Endothelial cell (in vitro differentiated cells): ENCODE measurements at regions not wholly inside any gene's neighbourhood (a gene's known extent, or its start where the extent isn't known, plus 50 kb on each side); places are given as distances from the start of the nearest gene placed in this dataset.
A peak's percentile ranks its signal among the peaks of the same experiment; 100 is the strongest.

Source experiments
- DNase-seq: peaks from one replicate; pipeline ENCODE4 v3.0.0; 2021; ENCODE audit warnings: low spot score
- H3K27ac Mint-ChIP-seq: one replicate; pipeline ENCODE4 v1.8.0; 2021; ENCODE audit warnings: mixed read lengths, inconsistent platforms; ENCODE audit not compliant: unreplicated experiment
- H3K27me3 Mint-ChIP-seq: one replicate; pipeline ENCODE4 v1.8.0; 2021; ENCODE audit warnings: mild to moderate bottlenecking, moderate library complexity, mixed read lengths, inconsistent platforms; ENCODE audit not compliant: unreplicated experiment
- H3K36me3 Mint-ChIP-seq: one replicate; pipeline ENCODE4 v1.8.0; 2021; ENCODE audit warnings: mild to moderate bottlenecking, low read depth, mixed read lengths, inconsistent platforms; ENCODE audit not compliant: unreplicated experiment
- H3K4me1 Mint-ChIP-seq: one replicate; pipeline ENCODE4 v1.8.0; 2021; ENCODE audit warnings: mild to moderate bottlenecking, mixed read lengths, inconsistent platforms; ENCODE audit not compliant: unreplicated experiment
- H3K4me3 Mint-ChIP-seq: one replicate; pipeline ENCODE4 v1.8.0; 2021; ENCODE audit warnings: mild to moderate bottlenecking, mixed read lengths, inconsistent platforms; ENCODE audit not compliant: unreplicated experiment
- H3K9me3 Mint-ChIP-seq: one replicate; pipeline ENCODE4 v1.8.0; 2021; ENCODE audit warnings: mixed read lengths, inconsistent platforms; ENCODE audit not compliant: unreplicated experiment
- CTCF ChIP-seq: fragments of 200-600 bp; sonication (generic); IDR thresholded peaks from one replicate; pipeline ENCODE4 v1.5.0; 2021; ENCODE audit warnings: antibody characterized with exemption; ENCODE audit not compliant: unreplicated experiment

DNA sequence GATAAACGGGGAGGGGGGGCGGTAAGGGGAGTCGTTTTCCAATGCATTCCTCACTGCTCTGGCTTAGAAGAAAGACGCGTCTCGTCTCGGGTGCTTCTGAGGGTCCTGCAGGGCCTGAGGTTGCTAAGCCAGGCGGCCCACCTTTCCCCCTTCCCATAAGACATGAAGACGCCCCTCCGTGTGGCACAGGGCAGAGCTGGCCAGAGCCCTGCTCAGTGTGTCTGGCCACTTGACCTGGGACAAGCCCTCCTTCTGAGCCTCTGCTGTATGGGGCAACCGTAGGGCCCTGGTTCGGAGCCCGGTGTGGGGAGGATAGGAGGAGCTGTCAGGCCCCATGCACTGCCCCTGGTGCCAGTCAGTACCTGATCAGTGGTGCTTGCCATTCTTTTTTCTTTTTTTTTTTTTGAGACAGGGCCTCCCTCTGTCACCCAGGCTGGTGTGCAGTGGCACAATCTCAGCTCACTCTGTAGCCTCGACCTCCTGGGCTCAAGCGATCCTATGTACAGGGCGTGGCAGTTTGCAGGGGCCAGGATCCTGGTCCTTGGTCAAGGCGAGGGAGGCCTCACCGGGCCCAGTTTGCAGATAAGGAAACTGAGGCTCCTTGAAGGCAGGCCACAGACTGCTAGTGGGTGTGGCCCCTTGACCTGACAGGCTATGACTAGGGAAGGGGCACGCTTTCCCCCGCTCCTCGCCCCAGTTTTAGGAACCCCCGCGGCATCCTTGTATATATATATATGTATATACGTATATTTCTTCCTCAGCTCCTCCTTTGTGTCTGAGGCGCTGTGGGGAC, 172.3 kb upstream of the IER5L start:
- H3K4me1 Mint-ChIP-seq = peaks cover 5% of the 10 kb centered on the region
- H3K27ac Mint-ChIP-seq = no peak overlapping the region
- DNase-seq = no peak
- peaks cover 5% of the 10 kb centered on the region for H3K27me3 Mint-ChIP-seq
- no peak for TF ChIP-seq CTCF
- H3K36me3 Mint-ChIP-seq = peaks cover 3% of the 10 kb centered on the region
- no peaks in the 10 kb centered on the region for H3K9me3 Mint-ChIP-seq
- H3K4me3 Mint-ChIP-seq = no peak overlapping the region

GRCh38 chr9:129349665-129349947, 171.5 kb upstream of the IER5L start:
- no peak overlapping the region for H3K4me3 Mint-ChIP-seq
- H3K27ac Mint-ChIP-seq = no peak overlapping the region
- peaks cover 5% of the 10 kb centered on the region for H3K4me1 Mint-ChIP-seq

GRCh38 chr9:129348890-129349664, 171.0 kb upstream of the IER5L start:
- H3K4me1 Mint-ChIP-seq = peaks cover 5% of the 10 kb centered on the region
- no peak overlapping the region for H3K4me3 Mint-ChIP-seq
- peaks cover 5% of the 10 kb centered on the region for H3K27me3 Mint-ChIP-seq
- no peak for DNase-seq
- peaks cover 3% of the 10 kb centered on the region for H3K36me3 Mint-ChIP-seq
- no peak for TF ChIP-seq CTCF
- peak overlapping the region; percentile 23 for H3K27ac Mint-ChIP-seq
- H3K9me3 Mint-ChIP-seq = no peaks in the 10 kb centered on the region

More at GRCh38 chr9:129349665-129349947, 171.5 kb upstream of the IER5L start:
- DNase-seq = no peak
- TF ChIP-seq CTCF = no peak
- H3K27me3 Mint-ChIP-seq = peaks cover 5% of the 10 kb centered on the region
- peaks cover 3% of the 10 kb centered on the region for H3K36me3 Mint-ChIP-seq
- no peaks in the 10 kb centered on the region for H3K9me3 Mint-ChIP-seq

- H3K4me1 Mint-ChIP-seq = no peaks in the 10 kb centered on the region
- DNase-seq = no peak
- no peaks in the 10 kb centered on the region for H3K9me3 Mint-ChIP-seq
- no peaks in the 10 kb centered on the region for H3K36me3 Mint-ChIP-seq
- H3K4me3 Mint-ChIP-seq = no peak overlapping the region
- H3K27me3 Mint-ChIP-seq = peaks cover 2% of the 10 kb centered on the region
- no peak overlapping the region for H3K27ac Mint-ChIP-seq
- TF ChIP-seq CTCF = no peak
Measured at GRCh38 chr9:129347316-129348120, 169.5 kb upstream of the IER5L start.
